Neural progenitor cell (in vitro differentiated cells): ENCODE measurements at regions not wholly inside any gene's neighbourhood (a gene's known extent, or its start where the extent isn't known, plus 50 kb on each side); places are given as distances from the start of the nearest gene placed in this dataset.

Experiments
- DNase-seq: peaks from one replicate; pipeline ENCODE4 v3.0.0-alpha.2; 2016; ENCODE audit warnings: low spot score
- H2AFZ ChIP-seq: fragments of 200-600 bp; sonication (generic); replicated peaks from 2 replicates; pipeline ENCODE4 v1.6.1; 2016; ENCODE audit warnings: antibody characterized with exemption
- H3F3A ChIP-seq: fragments of 200-600 bp; sonication (generic); 2 replicates; pipeline ENCODE4 v1.6.1; 2016; ENCODE audit warnings: antibody characterized with exemption, low read depth
- H3K27ac ChIP-seq: fragments of 200-600 bp; sonication (generic); 2 replicates; pipeline ENCODE4 v1.5.1; 2016; ENCODE audit warnings: mild to moderate bottlenecking
- H3K27me3 ChIP-seq: fragments of 200-600 bp; sonication (generic); 2 replicates; pipeline ENCODE4 v1.6.1; 2016; ENCODE audit warnings: mild to moderate bottlenecking, moderate library complexity
- H3K36me3 ChIP-seq: fragments of 200-600 bp; sonication (generic); 2 replicates; pipeline ENCODE4 v1.5.1; 2016
- H3K4me1 ChIP-seq: fragments of 200-600 bp; sonication (generic); 2 replicates; pipeline ENCODE4 v1.6.1; 2016; ENCODE audit warnings: mixed run types
- H3K4me2 ChIP-seq: fragments of 200-600 bp; sonication (generic); 2 replicates; pipeline ENCODE4 v1.6.1; 2016
- H3K4me3 ChIP-seq: fragments of 200-600 bp; sonication (generic); 2 replicates; pipeline ENCODE4 v1.5.1; 2016
- H3K79me2 ChIP-seq: fragments of 200-600 bp; sonication (generic); 2 replicates; pipeline ENCODE4 v1.6.1; 2016; ENCODE audit warnings: low read depth
- H3K9ac ChIP-seq: fragments of 200-600 bp; sonication (generic); 2 replicates; pipeline ENCODE4 v1.6.1; 2016
- H3K9me3 ChIP-seq: fragments of 200-600 bp; sonication (generic); 2 replicates; pipeline ENCODE4 v1.5.1; 2016; ENCODE audit warnings: low read depth
- H4K20me1 ChIP-seq: fragments of 200-600 bp; sonication (generic); 2 replicates; pipeline ENCODE4 v1.6.1; 2016; ENCODE audit warnings: low read depth
- H3K27ac Mint-ChIP-seq: 3 replicates; pipeline ENCODE4 v1.8.0; 2021; ENCODE audit warnings: mixed read lengths
- H3K27me3 Mint-ChIP-seq: 2 replicates; pipeline ENCODE4 v1.8.0; 2022; ENCODE audit warnings: low read depth, mild to moderate bottlenecking, inconsistent platforms, moderate library complexity, mixed read lengths; ENCODE audit not compliant: insufficient read depth
- H3K36me3 Mint-ChIP-seq: 3 replicates; pipeline ENCODE4 v1.8.0; 2021; ENCODE audit warnings: mixed read lengths
- H3K4me1 Mint-ChIP-seq: 3 replicates; pipeline ENCODE4 v1.8.0; 2021; ENCODE audit warnings: mixed read lengths
- H3K4me3 Mint-ChIP-seq: 3 replicates; pipeline ENCODE4 v1.8.0; 2021; ENCODE audit warnings: mild to moderate bottlenecking, moderate library complexity, mixed read lengths
- H3K9me3 Mint-ChIP-seq: 3 replicates; pipeline ENCODE4 v1.8.0; 2020; ENCODE audit warnings: mixed read lengths
- CTCF ChIP-seq: fragments of 200-600 bp; sonication (generic); IDR thresholded peaks from 2 replicates; pipeline ENCODE4 v1.5.1; 2017; ENCODE audit warnings: antibody characterized with exemption, mild to moderate bottlenecking
- EZH2 ChIP-seq: fragments of 200-600 bp; sonication (generic); IDR thresholded peaks from 2 replicates; pipeline ENCODE4 v1.6.1; 2017; ENCODE audit warnings: antibody characterized with exemption, mild to moderate bottlenecking, moderate library complexity
- EZH2phosphoT487 ChIP-seq: fragments of 200-600 bp; sonication (generic); IDR thresholded peaks from 2 replicates; pipeline ENCODE4 v1.6.1; 2017; ENCODE audit warnings: antibody characterized with exemption

GRCh38 chr6:3571836-3572235 lies 115.0 kb upstream of the SLC22A23 start:
- Histone ChIP-seq H3K79me2 (no peaks in the 10 kb centered on the region), H3K36me3 (no peaks in the 10 kb centered on the region), H2AFZ (no peak overlapping the region), H3K4me1 (peaks cover 16% of the 10 kb centered on the region), H3K27me3 (no peaks in the 10 kb centered on the region), H3K4me2 (no peak overlapping the region), H3F3A (no peaks in the 10 kb centered on the region), H3K9me3 (no peaks in the 10 kb centered on the region), H3K27ac (no peak overlapping the region), H4K20me1 (no peaks in the 10 kb centered on the region), H3K4me3 (no peak overlapping the region), H3K9ac (no peak overlapping the region)
- Mint-ChIP-seq H3K9me3 (no peaks in the 10 kb centered on the region), H3K27ac (no peak overlapping the region), H3K4me3 (no peak overlapping the region), H3K4me1 (peaks cover 37% of the 10 kb centered on the region), H3K27me3 (peaks cover 11% of the 10 kb centered on the region), H3K36me3 (no peaks in the 10 kb centered on the region)
- TF ChIP-seq EZH2 (no peak), CTCF (no peak), EZH2phosphoT487 (no peak)
- no peak for DNase-seq

DNA sequence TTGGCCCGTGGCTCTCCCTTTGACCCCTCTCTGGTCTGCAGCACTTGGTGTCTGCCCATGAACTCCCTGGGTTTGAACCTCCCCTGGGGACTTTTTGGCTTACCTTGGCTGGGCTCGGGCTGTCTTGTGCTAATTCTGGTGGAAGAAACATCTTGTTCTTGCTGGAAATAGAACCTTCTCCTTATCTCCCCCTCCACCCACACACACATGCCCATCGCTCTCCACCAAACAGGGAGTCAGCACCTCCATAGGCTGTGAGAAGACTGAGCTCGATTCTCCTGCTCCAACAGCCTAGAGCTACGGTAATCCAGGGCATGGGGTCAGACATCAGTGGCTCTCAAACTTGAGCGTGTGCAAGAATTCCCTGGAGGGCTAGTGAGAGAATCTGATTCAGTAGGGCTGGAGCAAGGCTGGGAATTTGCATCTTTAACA lies 114.4 kb upstream of the SLC22A23 start:
- Histone ChIP-seq H3K27me3 (no peaks in the 10 kb centered on the region), H3K79me2 (no peaks in the 10 kb centered on the region), H3K9me3 (no peaks in the 10 kb centered on the region), H3F3A (no peaks in the 10 kb centered on the region), H3K9ac (no peak overlapping the region), H3K4me3 (no peak overlapping the region), H4K20me1 (no peaks in the 10 kb centered on the region), H2AFZ (no peak overlapping the region), H3K4me1 (peaks cover 16% of the 10 kb centered on the region), H3K36me3 (no peaks in the 10 kb centered on the region), H3K4me2 (no peak overlapping the region), H3K27ac (no peak overlapping the region)
- H3K36me3 Mint-ChIP-seq = no peaks in the 10 kb centered on the region
- no peak for DNase-seq
- H3K27me3 Mint-ChIP-seq = peaks cover 11% of the 10 kb centered on the region
- H3K27ac Mint-ChIP-seq = no peak overlapping the region
- no peaks in the 10 kb centered on the region for H3K9me3 Mint-ChIP-seq
- no peak overlapping the region for H3K4me3 Mint-ChIP-seq
- peaks cover 42% of the 10 kb centered on the region for H3K4me1 Mint-ChIP-seq
- TF ChIP-seq EZH2phosphoT487 = no peak
- no peak for TF ChIP-seq EZH2
- no peak for TF ChIP-seq CTCF

DNA sequence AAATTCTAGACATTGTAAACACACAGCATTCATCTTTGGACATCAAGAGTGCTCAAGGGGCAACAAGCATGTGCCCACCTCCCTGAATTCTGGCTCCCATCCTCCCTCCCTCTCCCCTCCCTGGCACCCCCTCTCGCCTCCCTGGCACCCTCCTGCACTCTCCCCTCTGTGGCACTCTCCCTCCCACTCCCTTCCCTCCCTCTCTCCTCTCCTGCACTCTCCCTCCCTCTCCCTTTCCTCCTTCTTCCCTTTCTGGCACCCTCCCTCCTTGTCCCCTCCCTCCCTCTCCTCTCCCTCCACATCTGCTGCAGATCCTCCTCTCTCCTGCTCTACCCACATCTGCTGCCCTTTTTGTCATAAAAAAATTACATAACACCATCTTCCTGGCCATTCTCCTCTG lies 113.0 kb upstream of the SLC22A23 start:
- Histone ChIP-seq H3K79me2 (no peaks in the 10 kb centered on the region), H3F3A (no peaks in the 10 kb centered on the region), H3K27me3 (no peaks in the 10 kb centered on the region), H3K9ac (no peak overlapping the region), H3K9me3 (no peaks in the 10 kb centered on the region), H3K27ac (no peak overlapping the region), H2AFZ (no peak overlapping the region), H3K4me1 (peaks cover 11% of the 10 kb centered on the region), H3K4me3 (no peak overlapping the region), H3K4me2 (no peak overlapping the region), H3K36me3 (no peaks in the 10 kb centered on the region), H4K20me1 (no peaks in the 10 kb centered on the region)
- no peaks in the 10 kb centered on the region for H3K9me3 Mint-ChIP-seq
- no peak overlapping the region for H3K27ac Mint-ChIP-seq
- TF ChIP-seq EZH2 = no peak
- TF ChIP-seq CTCF = no peak
- TF ChIP-seq EZH2phosphoT487 = no peak
- no peak for DNase-seq
- H3K4me3 Mint-ChIP-seq = no peak overlapping the region
- no peaks in the 10 kb centered on the region for H3K36me3 Mint-ChIP-seq
- H3K27me3 Mint-ChIP-seq = peaks cover 13% of the 10 kb centered on the region
- peaks cover 51% of the 10 kb centered on the region for H3K4me1 Mint-ChIP-seq
